ENCODE measurements at regions not wholly inside any gene's neighbourhood (a gene's known extent, or its start where the extent isn't known, plus 50 kb on each side); places are given as distances from the start of the nearest gene placed in this dataset.

- TF ChIP-seq CTCF (conservative IDR thresholded peaks at IDR 0.05; ENCODE audit: low read length) = no peak
- H3K4me3 ChIP-seq (ENCODE audit: low read length) = no peak overlapping the region
- peak; percentile 57 for DNase-seq (ENCODE audit: low read depth)
Measured at GRCh38 chr3:139291276-139292051, 52.4 kb upstream of the MRPS22 start.

GRCh38 chr3:139292192-139292591 is 51.6 kb upstream of the MRPS22 start:
- TF ChIP-seq CTCF (conservative IDR thresholded peaks at IDR 0.05; ENCODE audit: low read length) = no peak
- no peak overlapping the region for H3K4me3 ChIP-seq (ENCODE audit: low read length)
- peak; percentile 61 for DNase-seq (ENCODE audit: low read depth)

GRCh38 chr3:139292711-139293664 is 50.8 kb upstream of the MRPS22 start:
- peak; percentile 52 for DNase-seq (ENCODE audit: low read depth)
- H3K4me3 ChIP-seq (ENCODE audit: low read length) = no peak overlapping the region
- no peak for TF ChIP-seq CTCF (conservative IDR thresholded peaks at IDR 0.05; ENCODE audit: low read length)

GRCh38 chr3:139293665-139294023 is 50.2 kb upstream of the MRPS22 start:
- no peak for TF ChIP-seq CTCF (conservative IDR thresholded peaks at IDR 0.05; ENCODE audit: low read length)
- no peak for DNase-seq (ENCODE audit: low read depth)
- no peak overlapping the region for H3K4me3 ChIP-seq (ENCODE audit: low read length)

Measured in AG10803 (cell line).